Thymus (tissue), 11 donors: ENCODE measurements at regions not wholly inside any gene's neighbourhood (a gene's known extent, or its start where the extent isn't known, plus 50 kb on each side); places are given as distances from the start of the nearest gene placed in this dataset.

Experiments used
- DNase-seq, 9 donors: peaks; one replicate each; pipeline ENCODE4 v3.0.0-alpha.2; 2013; ENCODE audit warnings: low spot score in 9 of 9, low read depth in 6 of 9, missing footprints in 1 of 9
- H3K27ac ChIP-seq, 2 donors: one replicate each; pipeline ENCODE4 v1.5.1; 2013; ENCODE audit warnings: control low read depth in 1 of 2, low read depth in 1 of 2, low read length in 1 of 2, mild to moderate bottlenecking in 1 of 2, moderate library complexity in 1 of 2
- H3K27me3 ChIP-seq, 2 donors: one replicate each; pipeline ENCODE4 v1.5.1; 2013; ENCODE audit warnings: low read length in 1 of 2; ENCODE audit not compliant: control insufficient read depth in 2 of 2, insufficient read depth in 1 of 2
- H3K36me3 ChIP-seq, 2 donors: one replicate each; pipeline ENCODE4 v1.5.1; 2013; ENCODE audit warnings: low read length in 1 of 2, mild to moderate bottlenecking in 1 of 2, moderate library complexity in 1 of 2; ENCODE audit not compliant: control insufficient read depth in 2 of 2, insufficient read depth in 2 of 2
- H3K4me1 ChIP-seq, 2 donors: one replicate each; pipeline ENCODE4 v1.5.1; 2013; ENCODE audit warnings: low read length in 2 of 2; ENCODE audit not compliant: control insufficient read depth in 2 of 2, insufficient read depth in 2 of 2
- H3K4me3 ChIP-seq, 2 donors: one replicate each; pipeline ENCODE4 v1.5.1; 2013; ENCODE audit warnings: low read length in 2 of 2, control low read depth in 1 of 2, mild to moderate bottlenecking in 1 of 2
- H3K9me3 ChIP-seq, 2 donors: one replicate each; pipeline ENCODE4 v1.5.1; 2013; ENCODE audit warnings: low read length in 1 of 2, mild to moderate bottlenecking in 1 of 2; ENCODE audit not compliant: control insufficient read depth in 2 of 2, insufficient read depth in 1 of 2
- WGBS: extraction: QIAGEN DNeasy Blood & Tissue Kit; methylation state at CpG from one replicate; pipeline ENCODE4 v1.1.7; 2013; 5-methylcytosine and 5-hydroxymethylcytosine counted together
- donor health status: healthy.

DNA sequence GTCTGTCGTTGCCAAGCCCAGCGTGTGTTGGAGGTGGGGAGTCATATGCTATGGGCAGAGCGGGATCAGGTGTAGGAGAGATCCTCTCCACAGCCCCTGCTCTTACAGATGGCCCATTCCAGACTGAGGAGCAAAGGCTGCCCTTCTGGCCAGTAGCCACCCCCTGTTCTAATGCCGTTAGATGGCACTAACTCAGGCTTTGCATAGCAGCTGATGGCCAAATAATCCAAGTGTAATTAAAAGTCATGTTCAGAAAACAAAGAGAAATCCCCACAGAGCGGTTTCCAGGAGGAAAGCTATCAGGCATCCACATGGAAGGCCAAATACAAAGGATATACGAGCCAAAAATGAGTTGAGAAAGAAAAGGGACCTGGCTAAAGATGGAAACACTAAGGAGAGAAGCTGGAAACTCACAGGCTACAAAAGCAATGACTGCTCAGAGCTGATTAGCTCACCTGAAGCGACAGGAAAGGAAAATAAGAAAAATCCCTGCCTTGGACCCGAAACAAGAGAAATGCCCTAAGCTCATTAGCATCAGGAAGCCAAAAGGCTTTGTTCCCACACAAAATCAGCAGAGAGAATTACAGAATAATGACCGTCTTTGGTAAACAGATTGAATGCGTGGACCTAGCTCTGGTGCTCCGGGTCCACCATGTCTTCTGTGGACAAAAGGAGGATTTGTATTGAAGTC is 1002.4 kb upstream of the KLHL29 start:
- Histone ChIP-seq H3K9me3 (no peaks in the 10 kb centered on the region), H3K4me3 (no peak overlapping the region), H3K27ac (no peak overlapping the region), H3K36me3 (no peaks in the 10 kb centered on the region), H3K4me1 (no peaks in the 10 kb centered on the region), H3K27me3 (no peaks in the 10 kb centered on the region)
- no peak for DNase-seq
- 79% methylated on average over 11 of the region's 11 CpGs for WGBS

DNA sequence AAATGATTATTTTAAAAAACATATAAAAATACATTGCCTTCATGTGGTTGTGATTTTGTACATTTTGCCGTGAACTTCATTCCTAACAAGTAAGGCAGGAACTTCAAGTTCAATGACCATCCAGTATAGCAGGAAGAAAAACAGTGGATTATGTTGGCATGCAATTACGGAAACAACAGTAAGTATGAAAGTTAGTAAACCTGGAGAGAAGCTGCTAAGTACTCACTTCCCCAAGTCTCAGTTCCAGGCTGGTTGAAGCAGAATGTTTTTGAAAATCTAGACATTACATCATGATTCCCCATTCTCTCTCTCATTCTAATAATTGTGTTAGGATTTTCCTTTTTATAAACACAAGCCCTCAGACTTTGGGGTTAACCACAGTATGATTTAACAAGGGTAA is 987.1 kb upstream of the KLHL29 start:
- H3K27me3 ChIP-seq = no peaks in the 10 kb centered on the region
- no peak overlapping the region for H3K27ac ChIP-seq
- no peaks in the 10 kb centered on the region for H3K4me1 ChIP-seq
- no peak for DNase-seq
- WGBS = 83% methylated on average over 2 of the region's 2 CpGs
- H3K36me3 ChIP-seq = no peaks in the 10 kb centered on the region
- no peak overlapping the region for H3K4me3 ChIP-seq
- no peaks in the 10 kb centered on the region for H3K9me3 ChIP-seq

DNA sequence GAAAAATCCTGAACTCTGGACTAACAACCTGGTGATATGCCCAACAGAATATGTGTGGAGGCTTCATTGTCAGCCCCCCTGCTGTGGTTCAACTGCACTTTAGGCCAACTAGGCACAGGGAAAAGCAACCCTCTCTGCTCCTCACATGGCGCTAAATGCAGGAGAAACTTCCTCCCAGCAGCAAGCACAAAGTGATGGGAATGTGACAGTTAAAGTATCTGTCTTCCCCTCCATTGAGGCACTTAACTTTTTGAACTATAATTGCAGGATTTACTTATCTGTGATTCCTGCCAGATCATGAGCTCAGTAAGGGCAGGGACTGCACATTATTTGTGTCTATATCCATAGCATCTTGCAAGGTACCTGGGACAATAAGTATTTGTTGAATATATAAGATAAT is 981.2 kb upstream of the KLHL29 start:
- 84% methylated on average over 1 of the region's 1 CpG for WGBS

DNA sequence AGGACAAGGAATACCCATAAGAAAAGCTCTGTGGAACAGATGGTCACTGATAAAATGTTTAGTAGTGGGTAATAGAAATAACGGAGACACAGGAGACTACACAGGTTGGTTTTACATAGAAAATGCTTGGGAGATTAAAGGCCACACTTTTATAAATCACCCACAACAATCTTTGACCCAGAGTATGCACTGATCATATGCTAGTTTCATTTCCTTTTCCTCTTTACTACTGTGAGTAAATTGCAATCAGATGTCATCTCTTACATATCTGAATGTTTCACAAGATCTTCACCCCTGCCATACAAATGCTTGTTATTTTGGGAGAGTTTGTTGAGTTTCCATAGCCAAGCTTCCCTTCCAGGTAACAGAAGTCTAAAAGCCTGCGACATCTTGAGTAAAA is 978.4 kb upstream of the KLHL29 start:
- Histone ChIP-seq H3K27ac (no peak overlapping the region), H3K36me3 (no peaks in the 10 kb centered on the region), H3K4me1 (no peaks in the 10 kb centered on the region), H3K9me3 (no peaks in the 10 kb centered on the region), H3K4me3 (no peak overlapping the region), H3K27me3 (no peaks in the 10 kb centered on the region)
- WGBS = 89% methylated on average over 2 of the region's 2 CpGs
- no peak for DNase-seq

More for the DNA sequence above, 981.2 kb upstream of the KLHL29 start:
- DNase-seq = no peak
- no peaks in the 10 kb centered on the region for H3K36me3 ChIP-seq
- no peaks in the 10 kb centered on the region for H3K4me1 ChIP-seq
- H3K4me3 ChIP-seq = no peak overlapping the region
- no peaks in the 10 kb centered on the region for H3K27me3 ChIP-seq
- no peaks in the 10 kb centered on the region for H3K9me3 ChIP-seq
- H3K27ac ChIP-seq = no peak overlapping the region

DNA sequence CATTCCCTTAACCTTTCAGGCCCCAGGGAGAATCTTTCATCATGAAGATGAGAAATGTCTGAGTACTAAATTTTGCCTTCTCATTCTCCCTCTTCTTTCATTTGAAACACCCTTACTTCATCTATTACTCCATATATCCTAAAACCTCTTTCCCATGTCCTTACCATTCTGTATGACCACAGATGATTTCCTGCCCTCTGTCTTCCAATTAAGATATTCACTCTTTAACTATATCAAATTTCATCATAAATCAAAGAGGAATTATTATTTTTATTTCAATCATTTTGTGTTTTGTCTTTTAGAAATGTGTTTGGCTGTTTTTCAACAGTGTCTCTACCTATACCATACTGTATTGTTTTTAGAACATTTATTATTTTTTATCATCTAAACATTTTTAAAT is 964.9 kb upstream of the KLHL29 start:
- no peaks in the 10 kb centered on the region for H3K4me1 ChIP-seq
- no peak overlapping the region for H3K4me3 ChIP-seq
- no peak for DNase-seq
- H3K36me3 ChIP-seq = no peaks in the 10 kb centered on the region
- peaks cover 0 to 1% of the 10 kb centered on the region in 2 donors for H3K9me3 ChIP-seq
- H3K27ac ChIP-seq = no peak overlapping the region
- H3K27me3 ChIP-seq = no peaks in the 10 kb centered on the region

DNA sequence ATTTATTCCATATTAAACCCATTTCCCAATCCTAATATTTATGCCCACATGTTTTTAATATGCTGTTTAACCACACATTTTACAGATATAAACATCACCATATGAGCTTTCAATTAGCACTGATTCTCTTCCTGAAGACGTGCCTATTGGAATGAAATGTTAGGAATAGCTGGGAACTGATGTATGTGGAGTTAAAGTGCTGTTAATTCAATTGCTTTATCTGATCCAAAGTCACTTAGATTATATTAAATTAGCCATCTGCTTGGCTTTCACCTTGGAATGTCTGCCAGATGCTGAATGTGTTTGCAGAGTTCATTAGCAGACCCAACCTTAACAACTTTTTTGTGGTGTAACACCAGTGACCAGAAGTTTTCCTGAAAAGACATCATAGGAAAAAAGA is 942.9 kb upstream of the KLHL29 start:
- Histone ChIP-seq H3K27me3 (no peaks in the 10 kb centered on the region), H3K9me3 (no peaks in the 10 kb centered on the region), H3K27ac (no peak overlapping the region), H3K36me3 (no peaks in the 10 kb centered on the region), H3K4me1 (no peaks in the 10 kb centered on the region), H3K4me3 (no peak overlapping the region)
- WGBS = 72% methylated on average over 1 of the region's 1 CpG
- no peak for DNase-seq

DNA sequence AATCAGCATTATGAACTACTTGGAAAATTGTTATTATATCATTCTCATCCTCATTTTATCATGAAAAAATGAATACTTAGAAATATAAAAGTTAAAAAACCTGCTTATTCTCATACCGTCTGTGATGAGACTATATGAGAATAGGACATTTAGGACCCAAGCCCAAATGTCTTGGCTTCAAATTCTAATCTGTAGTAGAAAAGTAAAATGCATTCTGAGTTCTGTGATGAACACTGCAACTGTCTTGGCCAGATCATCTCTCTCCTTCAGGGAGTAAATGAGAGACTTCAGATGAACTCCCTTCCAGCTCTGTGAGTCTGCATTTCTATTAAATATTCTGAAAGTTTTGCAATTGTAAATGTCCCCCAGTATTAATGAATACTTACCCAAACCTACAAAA is 940.7 kb upstream of the KLHL29 start:
- WGBS = 89% methylated on average over 1 of the region's 1 CpG
- Histone ChIP-seq H3K9me3 (no peaks in the 10 kb centered on the region), H3K4me3 (no peak overlapping the region), H3K27ac (no peak overlapping the region), H3K36me3 (no peaks in the 10 kb centered on the region), H3K27me3 (no peaks in the 10 kb centered on the region), H3K4me1 (no peaks in the 10 kb centered on the region)
- no peak for DNase-seq

DNA sequence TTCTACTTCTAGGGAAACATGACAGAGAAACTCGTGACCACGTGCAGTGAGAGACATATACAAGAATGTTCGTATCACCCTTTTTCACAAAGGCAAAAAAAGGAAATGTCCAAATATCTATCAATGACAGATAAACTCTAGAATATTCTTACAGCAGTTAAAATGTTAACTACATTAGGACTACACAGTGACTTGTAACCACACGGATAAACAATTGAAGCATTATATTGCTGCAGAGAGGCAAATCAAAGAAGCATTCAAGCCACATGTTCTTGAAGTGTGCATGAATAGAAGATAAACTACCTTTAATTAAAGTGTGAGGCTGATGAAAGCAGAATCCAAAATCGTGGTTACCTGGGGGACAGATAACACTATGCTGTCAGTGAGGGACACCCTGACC is 935.3 kb upstream of the KLHL29 start:
- H3K4me3 ChIP-seq = no peak overlapping the region

DNA sequence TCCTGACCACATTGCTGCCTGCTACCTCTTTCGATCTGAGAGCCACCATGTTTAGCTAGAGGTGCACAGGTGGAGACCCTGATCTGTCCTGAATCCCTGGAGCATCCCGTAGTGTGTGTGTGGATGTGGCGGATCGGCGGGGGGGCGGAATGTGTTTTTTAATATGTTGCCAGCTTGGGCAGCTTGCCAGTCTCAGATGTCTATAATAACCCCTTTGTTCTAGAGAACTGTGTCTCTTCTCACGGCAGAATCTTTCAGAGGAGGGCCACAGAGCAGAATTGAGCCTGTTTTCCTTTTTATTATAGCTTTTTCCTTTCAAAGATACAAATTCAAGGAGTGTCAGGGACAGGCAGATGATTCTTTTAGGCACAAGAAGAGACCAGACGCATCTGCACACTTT is 934.1 kb upstream of the KLHL29 start:
- no peak for DNase-seq
- WGBS = 80% methylated on average over 8 of the region's 8 CpGs
- Histone ChIP-seq H3K4me1 (no peaks in the 10 kb centered on the region), H3K27me3 (no peaks in the 10 kb centered on the region), H3K36me3 (no peaks in the 10 kb centered on the region), H3K9me3 (no peaks in the 10 kb centered on the region), H3K27ac (no peak overlapping the region), H3K4me3 (no peak overlapping the region)

More for the DNA sequence above, 935.3 kb upstream of the KLHL29 start:
- no peak overlapping the region for H3K27ac ChIP-seq
- H3K27me3 ChIP-seq = no peaks in the 10 kb centered on the region
- no peak for DNase-seq
- 82% methylated on average over 5 of the region's 5 CpGs for WGBS
- H3K36me3 ChIP-seq = no peaks in the 10 kb centered on the region
- no peaks in the 10 kb centered on the region for H3K9me3 ChIP-seq
- H3K4me1 ChIP-seq = no peaks in the 10 kb centered on the region
